ENCODE measurements at regions not wholly inside any gene's neighbourhood (a gene's known extent, or its start where the extent isn't known, plus 50 kb on each side); places are given as distances from the start of the nearest gene placed in this dataset.

GRCh38 chr3:118088696-118089095, 946.0 kb downstream of the IGSF11 start:
- TF ChIP-seq POLR2A (IDR thresholded peaks at IDR 0.05; ENCODE audit: low read length) (no peak), GATA1 (IDR thresholded peaks at IDR 0.05; ENCODE audit: low read depth, low read length) (no peak)
